ENCODE measurements at regions not wholly inside any gene's neighbourhood (a gene's known extent, or its start where the extent isn't known, plus 50 kb on each side); places are given as distances from the start of the nearest gene placed in this dataset.

DNA sequence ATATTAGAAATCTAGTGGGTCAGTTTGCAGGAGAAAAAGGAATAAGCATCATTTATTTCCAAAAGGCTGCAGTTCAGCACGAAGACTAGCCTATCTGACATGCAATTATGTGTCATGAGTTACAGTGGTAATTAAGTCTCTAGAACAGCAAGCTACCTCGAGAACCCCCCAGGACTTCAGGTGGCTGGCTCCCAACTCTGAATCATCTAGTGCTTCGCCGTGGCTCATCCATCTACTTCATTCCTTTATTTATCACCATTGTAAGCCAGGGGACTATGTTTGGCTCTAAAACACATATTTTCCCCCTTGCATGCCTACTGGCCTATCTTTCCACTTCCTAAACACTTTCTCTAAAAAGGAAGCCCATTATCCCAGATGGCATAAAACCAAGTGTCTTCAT is 121.6 kb downstream of the TXNL1 start:
- no peak for DNase-seq
- intact Hi-C loops (cut with DNase I): no loop called here
- 40 to 58% (median 49%) methylated on average over 4 of the region's 4 CpGs for WGBS, 3 donors

GRCh38 chr18:56515522-56515921 is 122.9 kb downstream of the TXNL1 start:
- WGBS, 3 donors: 87 to 90% (median 89%) methylated on average over 3 of the region's 3 CpGs
- TF ChIP-seq CTCF (IDR thresholded peaks at IDR 0.05): no peak
- no peak for TF ChIP-seq POLR2A (IDR thresholded peaks at IDR 0.05)
- TF ChIP-seq EP300 (IDR thresholded peaks at IDR 0.05): no peak
- Histone ChIP-seq H3K27ac (no peak overlapping the region), H3K27me3 (no peaks in the 10 kb centered on the region), H3K4me3 (no peak overlapping the region), H3K4me1 (ENCODE audit: insufficient read depth) (no peaks in the 10 kb centered on the region), H3K36me3 (no peaks in the 10 kb centered on the region), H3K9me3 (no peaks in the 10 kb centered on the region)
- intact Hi-C loops (cut with DNase I): no loop called here
- DNase-seq: no peak

More for the DNA sequence above, 121.6 kb downstream of the TXNL1 start:
- TF ChIP-seq CTCF (IDR thresholded peaks at IDR 0.05): no peak
- no peak for TF ChIP-seq EP300 (IDR thresholded peaks at IDR 0.05)
- no peak for TF ChIP-seq POLR2A (IDR thresholded peaks at IDR 0.05)
- H3K4me3 ChIP-seq: no peak overlapping the region
- H3K36me3 ChIP-seq: no peaks in the 10 kb centered on the region
- no peak overlapping the region for H3K27ac ChIP-seq
- H3K9me3 ChIP-seq: no peaks in the 10 kb centered on the region
- H3K27me3 ChIP-seq: no peaks in the 10 kb centered on the region
- H3K4me1 ChIP-seq (ENCODE audit: insufficient read depth): no peaks in the 10 kb centered on the region

GRCh38 chr18:56511996-56512395 is 126.4 kb downstream of the TXNL1 start:
- Histone ChIP-seq H3K27ac (no peak overlapping the region), H3K36me3 (no peaks in the 10 kb centered on the region), H3K4me3 (no peak overlapping the region), H3K4me1 (ENCODE audit: insufficient read depth) (no peaks in the 10 kb centered on the region), H3K27me3 (no peaks in the 10 kb centered on the region), H3K9me3 (no peaks in the 10 kb centered on the region)
- DNase-seq: no peak
- intact Hi-C loops (cut with DNase I): no loop called here
- no peak for TF ChIP-seq EP300 (IDR thresholded peaks at IDR 0.05)
- no peak for TF ChIP-seq CTCF (IDR thresholded peaks at IDR 0.05)
- no peak for TF ChIP-seq POLR2A (IDR thresholded peaks at IDR 0.05)
- WGBS, 3 donors: 74 to 82% (median 74%) methylated on average over 1 of the region's 1 CpG

GRCh38 chr18:56510108-56510507 is 128.3 kb downstream of the TXNL1 start:
- intact Hi-C loops (cut with DNase I): no loop called here
- DNase-seq: no peak
- no peak for TF ChIP-seq POLR2A (IDR thresholded peaks at IDR 0.05)
- no peak for TF ChIP-seq CTCF (IDR thresholded peaks at IDR 0.05)
- TF ChIP-seq EP300 (IDR thresholded peaks at IDR 0.05): no peak
- Histone ChIP-seq H3K4me1 (ENCODE audit: insufficient read depth) (no peaks in the 10 kb centered on the region), H3K27me3 (no peaks in the 10 kb centered on the region), H3K9me3 (no peaks in the 10 kb centered on the region), H3K27ac (no peak overlapping the region), H3K4me3 (no peak overlapping the region), H3K36me3 (no peaks in the 10 kb centered on the region)

- TF ChIP-seq POLR2A (IDR thresholded peaks at IDR 0.05) (no peak), CTCF (IDR thresholded peaks at IDR 0.05) (no peak), EP300 (IDR thresholded peaks at IDR 0.05) (no peak)
- no peak for DNase-seq
These were observed 128.7 kb downstream of the TXNL1 start for GRCh38 chr18:56509656-56510055.

More at GRCh38 chr18:56509656-56510055, 128.7 kb downstream of the TXNL1 start:
- no peak overlapping the region for H3K4me3 ChIP-seq
- H3K27me3 ChIP-seq: no peaks in the 10 kb centered on the region
- intact Hi-C loops (cut with DNase I): no loop called here
- 48 to 62% (median 60%) methylated on average over 3 of the region's 3 CpGs for whole genome bisulfite sequencing, 3 donors
- H3K4me1 ChIP-seq (ENCODE audit: insufficient read depth): no peaks in the 10 kb centered on the region
- no peak overlapping the region for H3K27ac ChIP-seq
- no peaks in the 10 kb centered on the region for H3K9me3 ChIP-seq
- no peaks in the 10 kb centered on the region for H3K36me3 ChIP-seq

Measured in ovary (tissue), 7 donors.